HL-60 (cell line): ENCODE measurements at regions not wholly inside any gene's neighbourhood (a gene's known extent, or its start where the extent isn't known, plus 50 kb on each side); places are given as distances from the start of the nearest gene placed in this dataset.

Source experiments
- CTCF ChIP-seq: IDR thresholded peaks from one replicate; pipeline ENCODE4 v1.5.1; 2011; ENCODE audit warnings: low read length, control low read depth, inconsistent platforms; ENCODE audit not compliant: insufficient read depth
- GABPA ChIP-seq: IDR thresholded peaks from 2 replicates; pipeline ENCODE4 v1.6.1; 2012; ENCODE audit warnings: low read depth
- REST ChIP-seq: IDR thresholded peaks from 2 replicates; pipeline ENCODE4 v1.6.1; 2012; ENCODE audit warnings: low read depth; ENCODE audit not compliant: insufficient replicate concordance

GRCh38 chr2:187865025-187865424 is 310.8 kb upstream of the TFPI start:
- TF ChIP-seq CTCF (no peak), REST (no peak), GABPA (no peak)
